Ovary (tissue), 3 donors: ENCODE measurements at regions not wholly inside any gene's neighbourhood (a gene's known extent, or its start where the extent isn't known, plus 50 kb on each side); places are given as distances from the start of the nearest gene placed in this dataset.

Experiments
- CTCF ChIP-seq, 3 donors: fragments of 450-650 bp in 2 of 3; fragments of 200-600 bp in 1 of 3; IDR thresholded peaks; one replicate each; pipeline versions ENCODE4 v1.5.1 to v1.8.0; 2016 to 2022; ENCODE audit warnings: antibody characterized with exemption in 3 of 3, mild to moderate bottlenecking in 1 of 3
- EP300 ChIP-seq: sonication (generic); formaldehyde crosslinking; IDR thresholded peaks from one replicate; pipeline ENCODE4 v1.6.1; 2017; ENCODE audit warnings: antibody characterized with exemption
- POLR2A ChIP-seq: fragments of 450-650 bp; IDR thresholded peaks from one replicate; pipeline ENCODE4 v1.6.1; 2017; ENCODE audit warnings: antibody characterized with exemption, mild to moderate bottlenecking, moderate library complexity
- donor health status: DM: no; HTN: no; CAD: no.

GRCh38 chr10:132136097-132136521 lies 50.6 kb upstream of the DPYSL4 start:
- no peak for TF ChIP-seq CTCF (IDR thresholded peaks at IDR 0.05)
- TF ChIP-seq POLR2A = no peak
- TF ChIP-seq EP300 = no peak
